ENCODE measurements at regions not wholly inside any gene's neighbourhood (a gene's known extent, or its start where the extent isn't known, plus 50 kb on each side); places are given as distances from the start of the nearest gene placed in this dataset.

GRCh38 chr10:69684020-69684980 is 54.3 kb downstream of the FAM241B start:
- DNase-seq = no peak

DNA sequence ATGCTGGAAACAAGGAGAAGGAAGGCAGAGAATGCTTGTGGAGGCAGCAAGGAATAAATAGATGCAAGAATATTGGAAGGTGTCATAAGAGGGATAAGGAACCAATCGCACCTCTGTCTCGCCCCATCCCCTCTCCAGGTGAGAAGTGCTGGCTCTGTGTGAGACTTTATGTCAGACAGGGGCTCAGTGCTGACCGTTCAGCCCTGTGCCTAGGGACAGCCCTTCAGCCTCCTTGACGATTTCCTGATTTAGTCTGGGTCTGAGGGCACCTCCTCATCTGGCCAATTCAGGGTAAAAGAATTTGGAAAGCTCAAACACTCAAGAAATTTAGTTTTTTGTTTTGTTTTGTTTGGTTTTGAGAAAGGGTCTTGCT is 54.9 kb downstream of the FAM241B start:
- DNase-seq = no peak

GRCh38 chr10:69685426-69685801 is 55.4 kb downstream of the FAM241B start:
- no peak for DNase-seq

- no peak for DNase-seq
Observed at GRCh38 chr10:69685802-69686585, 55.9 kb downstream of the FAM241B start.

GRCh38 chr10:69686866-69687265 is 56.8 kb downstream of the FAM241B start:
- no peak for DNase-seq

GRCh38 chr10:69687426-69687825 is 57.4 kb downstream of the FAM241B start:
- no peak for DNase-seq

- no peak for DNase-seq
Observed at GRCh38 chr10:69692267-69692666, 62.2 kb downstream of the FAM241B start.

- no peak for DNase-seq
Observed at GRCh38 chr10:69692891-69693290, 62.8 kb downstream of the FAM241B start.

GRCh38 chr10:69693886-69694285 is 63.8 kb downstream of the FAM241B start:
- no peak for DNase-seq

DNA sequence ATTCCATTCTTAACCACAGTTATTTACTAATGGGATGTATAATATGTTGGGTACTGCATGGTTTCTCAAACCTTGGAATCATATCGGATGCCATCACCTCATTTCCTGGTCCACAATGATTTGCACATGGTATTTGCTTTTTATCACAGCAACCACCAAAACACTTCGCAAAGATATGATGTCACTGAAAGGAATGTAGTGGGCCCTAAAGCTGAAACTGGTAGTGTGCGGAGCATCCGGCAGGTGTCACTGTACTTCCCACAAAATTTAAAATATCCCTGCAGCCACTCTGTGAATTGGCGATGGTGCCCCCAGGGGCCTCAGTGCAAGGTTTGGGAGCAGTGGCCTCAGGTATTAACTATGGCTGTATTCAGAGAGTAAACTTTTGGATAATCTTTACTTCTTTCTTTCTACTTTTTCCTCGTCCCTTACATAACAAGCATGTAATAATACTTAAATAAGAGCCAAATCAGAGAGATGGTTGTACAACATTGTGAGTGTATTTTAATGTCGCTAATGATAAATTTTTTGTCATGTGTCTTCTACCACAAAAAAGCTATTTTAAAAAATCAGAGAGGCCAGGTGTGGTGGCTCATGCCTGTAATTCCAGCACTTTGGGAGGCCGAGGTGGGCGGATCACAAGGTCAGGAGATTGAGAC is 66.2 kb downstream of the FAM241B start:
- DNase-seq = peak; percentile 23

DNA sequence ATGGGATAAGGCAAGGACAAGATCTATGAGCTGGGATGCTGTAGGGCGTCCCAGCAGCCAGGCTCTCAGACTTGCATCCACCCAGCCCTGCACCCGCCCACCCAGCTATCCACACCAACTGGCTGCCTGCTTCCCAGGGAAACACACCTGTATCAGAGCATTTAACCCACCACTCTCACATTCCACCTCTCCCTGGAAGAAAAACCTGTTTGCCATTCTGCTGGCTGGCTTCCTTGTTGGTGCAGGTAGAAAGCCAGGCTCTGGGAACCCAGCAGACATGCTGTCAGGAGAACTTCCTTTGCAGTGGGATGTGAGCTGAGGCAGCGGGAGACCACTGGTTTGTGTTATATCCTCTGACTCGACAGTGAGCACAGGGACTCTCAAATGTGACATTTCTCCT is 67.0 kb downstream of the FAM241B start:
- no peak for DNase-seq

DNA sequence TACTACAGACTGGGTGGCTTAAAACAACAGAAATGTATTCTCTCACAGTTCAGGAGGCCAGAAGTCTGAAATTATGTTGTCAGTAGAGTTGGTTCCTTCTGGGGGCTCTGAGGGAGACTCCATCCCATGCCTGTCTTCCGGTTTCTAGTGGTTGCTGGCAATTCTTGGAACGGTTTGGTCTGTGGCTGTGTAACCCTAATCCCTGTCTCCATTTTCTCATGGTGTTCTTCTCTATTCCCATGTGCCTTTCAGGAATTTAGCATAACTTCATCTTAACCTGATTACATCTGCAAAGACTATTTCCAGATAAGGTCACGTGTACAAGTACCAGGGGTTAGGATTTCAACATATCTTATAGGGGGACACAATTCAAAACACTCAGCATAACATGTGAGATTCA is 73.2 kb downstream of the FAM241B start:
- no peak for DNase-seq

DNA sequence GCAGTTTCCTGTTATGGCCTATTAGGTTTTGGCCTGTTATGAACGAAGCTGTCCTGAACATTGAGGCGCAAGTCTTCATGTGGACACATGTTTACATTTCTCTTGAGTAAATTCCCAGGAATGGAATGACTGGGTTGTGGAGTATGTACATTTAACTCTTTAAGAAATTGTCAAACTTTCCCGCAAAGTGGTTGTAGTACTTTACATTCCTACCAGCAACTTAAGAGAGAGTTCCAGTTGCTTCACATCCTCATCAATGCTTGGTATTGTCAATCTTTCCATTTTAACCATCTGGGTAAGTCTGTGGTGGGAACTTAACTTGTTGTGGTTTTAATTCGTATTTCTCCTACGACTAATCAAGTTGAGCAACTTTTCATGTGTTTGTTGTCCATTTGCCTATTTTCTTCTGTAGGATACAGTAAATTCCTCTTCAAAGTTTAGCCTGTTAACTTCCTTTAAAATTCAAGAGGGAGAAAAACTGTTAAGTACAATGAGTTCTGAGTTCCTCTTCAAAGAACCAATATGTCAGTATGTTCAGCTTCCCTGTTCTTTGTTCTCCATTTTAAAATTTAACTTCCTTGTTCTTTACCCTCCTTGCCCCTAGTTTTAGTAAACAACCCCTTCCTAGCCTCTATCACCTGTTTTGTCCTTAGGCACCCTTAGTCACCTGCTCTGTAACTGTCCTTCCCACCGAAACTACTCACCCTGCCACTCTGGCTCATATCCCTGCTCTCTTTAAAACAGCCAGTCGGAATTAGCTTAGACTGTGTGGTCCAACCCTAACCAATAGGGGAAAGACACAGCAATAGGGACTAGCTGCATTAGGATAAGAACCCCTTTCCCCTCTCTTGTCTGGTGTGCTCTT is 74.0 kb downstream of the FAM241B start:
- DNase-seq = no peak

- no peak for DNase-seq
Observed at GRCh38 chr10:69709366-69709941, 79.4 kb downstream of the FAM241B start.

DNA sequence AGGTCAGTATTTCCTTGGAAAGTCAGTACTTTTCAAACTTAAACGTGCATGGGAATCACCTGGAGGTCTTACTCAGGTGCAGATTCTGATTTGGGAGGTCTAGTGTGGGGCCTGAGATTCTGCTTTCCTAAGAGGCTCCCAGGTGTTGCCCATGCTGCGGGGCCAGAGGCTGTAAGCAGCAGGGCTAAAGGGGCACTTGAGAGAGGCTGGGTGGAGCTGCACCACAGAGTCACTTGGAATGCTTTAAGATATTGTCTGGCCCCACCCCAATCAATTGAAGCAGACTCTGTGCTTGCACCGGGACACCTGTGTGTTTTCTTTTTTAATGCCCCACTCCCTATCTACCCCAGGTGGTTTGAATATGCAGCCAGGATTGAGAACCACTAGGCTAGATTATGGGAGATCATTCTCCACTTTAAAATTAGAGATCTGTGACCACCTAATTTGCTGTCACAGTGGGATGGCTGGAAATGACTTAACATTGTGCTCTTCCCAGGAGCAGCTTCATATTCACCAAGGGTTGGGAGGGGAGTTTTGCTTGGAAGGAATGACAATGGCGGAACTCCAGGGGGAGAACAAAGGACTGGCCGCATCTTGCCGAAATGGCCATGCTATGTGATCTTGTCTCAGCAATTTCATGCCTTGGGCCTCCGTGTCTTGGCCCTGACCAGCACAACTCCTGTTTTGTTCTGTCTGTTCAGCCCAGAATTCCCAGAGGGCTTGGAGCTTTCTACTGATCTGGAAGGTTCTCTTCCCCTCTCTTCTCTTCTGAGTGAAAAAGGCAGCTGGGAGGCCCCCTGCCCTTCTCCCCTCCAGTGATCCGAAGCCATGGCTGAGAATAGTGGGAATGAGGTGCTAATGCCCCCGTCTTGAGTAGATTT is 80.2 kb downstream of the FAM241B start:
- no peak for DNase-seq

DNA sequence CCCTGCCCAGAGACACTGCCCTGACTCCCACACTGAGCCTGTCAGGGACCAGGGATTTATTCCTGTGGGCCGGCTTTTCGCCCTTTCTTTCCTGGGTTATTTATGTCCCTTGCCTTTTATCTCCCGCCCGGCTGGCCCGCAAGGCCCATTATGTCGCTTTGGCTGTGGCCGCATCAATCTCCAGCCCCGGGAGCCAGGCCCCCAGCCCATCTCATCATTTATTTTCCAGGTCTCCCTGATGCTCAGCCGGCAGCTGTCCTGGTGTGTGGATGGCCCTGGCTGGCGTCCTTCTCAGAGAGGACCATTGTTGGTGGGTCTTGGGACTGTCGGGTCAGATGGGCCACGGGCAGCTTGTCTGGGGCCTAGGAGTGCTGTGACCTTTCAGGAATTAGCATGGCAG is 82.3 kb downstream of the FAM241B start:
- DNase-seq = no peak

GRCh38 chr10:69714572-69714971 is 84.5 kb downstream of the FAM241B start:
- DNase-seq = no peak

DNA sequence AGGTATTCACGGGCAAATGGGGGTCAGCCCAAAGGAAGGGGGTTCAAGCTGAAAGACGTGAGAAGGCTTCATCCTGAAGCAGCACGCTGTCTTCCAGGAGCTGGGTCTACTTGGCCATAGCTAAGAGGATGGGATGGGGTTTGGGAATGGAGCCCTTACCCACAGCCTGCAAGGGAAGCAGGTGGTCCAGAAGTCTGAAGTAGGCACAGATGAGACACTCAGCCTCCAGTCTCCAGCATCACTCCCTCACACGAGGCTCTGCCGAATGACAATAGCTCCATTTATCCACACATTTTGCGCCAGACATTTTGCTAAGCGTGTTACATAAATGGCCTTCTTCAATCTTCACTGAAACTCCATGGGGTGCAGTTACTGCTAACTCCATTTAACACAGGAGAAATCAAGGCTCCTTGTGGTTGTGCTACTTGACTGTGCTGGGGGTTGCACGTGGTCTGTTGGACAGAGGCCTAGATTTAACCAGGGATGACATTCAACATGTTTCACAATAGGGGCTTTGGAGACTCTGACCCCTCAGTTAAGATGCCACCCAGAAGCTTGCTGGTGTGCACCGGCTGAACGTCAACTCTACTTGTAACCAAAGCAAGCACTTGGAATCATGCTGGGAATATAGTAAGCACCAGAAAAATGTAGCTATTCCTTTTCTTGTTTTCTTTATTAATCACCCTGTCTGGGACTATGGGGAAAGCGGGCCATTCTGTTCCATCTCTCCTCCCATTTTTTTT is 85.3 kb downstream of the FAM241B start:
- no peak for DNase-seq

DNA sequence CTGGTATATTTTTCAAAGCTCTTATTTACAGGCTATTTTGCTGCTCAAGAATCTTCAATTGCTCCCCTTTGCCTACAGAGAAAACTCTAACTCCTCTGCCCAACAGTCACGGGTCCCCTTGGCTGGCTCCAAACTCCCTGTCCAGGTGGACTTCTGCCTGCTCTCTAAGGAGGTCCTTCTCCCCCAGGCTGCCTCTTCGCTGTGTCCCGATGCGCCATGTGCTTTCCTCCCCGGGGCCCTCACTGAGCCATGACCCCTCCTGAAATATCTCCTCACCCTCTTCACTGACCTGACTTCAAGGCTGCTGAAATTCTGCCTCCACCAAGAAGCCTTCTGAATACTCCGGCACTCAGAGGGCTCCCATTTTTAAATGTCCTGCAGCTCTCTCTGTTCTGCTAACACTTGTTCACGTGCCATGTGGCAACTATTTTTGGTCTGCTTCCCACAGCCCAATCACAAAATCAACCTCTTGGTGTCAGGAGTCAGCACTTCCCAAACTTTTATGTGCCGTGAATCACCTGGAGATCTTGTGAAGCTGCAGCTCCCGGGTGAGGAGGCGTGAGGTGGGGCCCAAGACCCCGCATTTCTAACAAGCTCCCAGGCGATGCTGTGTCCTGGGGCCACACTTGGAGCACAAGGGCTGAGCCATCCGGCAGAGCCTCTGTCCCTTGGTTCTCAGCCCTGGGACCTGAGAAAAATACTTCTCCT is 85.7 kb upstream of the COL13A1 start:
- DNase-seq = no peak

All from GOT3 (cell line).